GM12891 (cell line): ENCODE measurements at regions not wholly inside any gene's neighbourhood (a gene's known extent, or its start where the extent isn't known, plus 50 kb on each side); places are given as distances from the start of the nearest gene placed in this dataset.

Experiments used
- POLR2A ChIP-seq: IDR thresholded peaks from 2 replicates; pipeline ENCODE4 v1.6.1; 2011; ENCODE audit warnings: low read depth, low read length, control low read depth
- POLR2AphosphoS5 ChIP-seq: IDR thresholded peaks from 2 replicates; pipeline ENCODE4 v1.6.1; 2011; ENCODE audit warnings: low read depth, low read length, control low read depth

GRCh38 chr2:122939796-122940195 lies 1085.3 kb upstream of the CNTNAP5 start:
- no peak for TF ChIP-seq POLR2AphosphoS5
- no peak for TF ChIP-seq POLR2A
